Tibial nerve (tissue), 3 donors: ENCODE measurements at regions not wholly inside any gene's neighbourhood (a gene's known extent, or its start where the extent isn't known, plus 50 kb on each side); places are given as distances from the start of the nearest gene placed in this dataset.
"Not testable (repeated sequence)": the region's sequence is repeated elsewhere in the genome, so short reads cannot be mapped to it uniquely, and the experiment has no call there.

ENCODE experiments used
- CTCF ChIP-seq, 5 experiments: fragments of 200-600 bp in 3 of 5; fragments of 450-650 bp in 2 of 5; sonication (generic) in 3 of 5; IDR thresholded peaks; one replicate each; pipeline ENCODE4 v1.5.1; 2016 to 2019; ENCODE audit warnings: antibody characterized with exemption in 5 of 5, mild to moderate bottlenecking in 3 of 5, moderate library complexity in 2 of 5
- POLR2A ChIP-seq, 2 donors: fragments of 450-650 bp; IDR thresholded peaks; one replicate each; pipeline ENCODE4 v1.6.1; 2017; ENCODE audit warnings: antibody characterized with exemption in 2 of 2, mild to moderate bottlenecking in 2 of 2, moderate library complexity in 2 of 2

DNA sequence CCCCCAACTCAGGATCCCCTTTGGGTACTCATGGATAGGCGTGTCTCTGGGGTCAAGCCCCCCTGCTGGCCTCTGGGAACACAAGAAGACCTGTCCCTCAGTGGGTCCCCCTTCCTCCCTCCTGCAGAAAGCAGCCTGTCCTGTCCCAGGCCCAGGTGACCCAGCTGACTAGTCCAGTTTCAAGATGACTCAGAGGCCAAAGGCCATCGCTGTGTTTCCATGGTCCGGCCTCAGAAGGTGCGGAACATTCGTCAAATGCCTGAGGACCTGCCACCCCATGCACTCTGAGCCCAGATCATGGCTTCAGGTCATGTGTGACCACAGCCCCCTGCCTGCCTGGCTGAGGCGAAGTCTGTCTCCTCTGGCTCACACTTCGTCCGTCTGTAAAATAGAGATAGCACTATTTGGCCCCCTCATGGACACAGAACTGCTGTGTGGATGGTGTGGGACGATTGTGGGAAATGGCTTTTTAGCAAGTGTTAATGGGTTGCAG, 71.4 kb upstream of the SPDYE9 start:
- not testable (repeated sequence) for TF ChIP-seq CTCF, POLR2A (IDR thresholded peaks at IDR 0.05)
